ENCODE measurements at regions not wholly inside any gene's neighbourhood (a gene's known extent, or its start where the extent isn't known, plus 50 kb on each side); places are given as distances from the start of the nearest gene placed in this dataset.

DNA sequence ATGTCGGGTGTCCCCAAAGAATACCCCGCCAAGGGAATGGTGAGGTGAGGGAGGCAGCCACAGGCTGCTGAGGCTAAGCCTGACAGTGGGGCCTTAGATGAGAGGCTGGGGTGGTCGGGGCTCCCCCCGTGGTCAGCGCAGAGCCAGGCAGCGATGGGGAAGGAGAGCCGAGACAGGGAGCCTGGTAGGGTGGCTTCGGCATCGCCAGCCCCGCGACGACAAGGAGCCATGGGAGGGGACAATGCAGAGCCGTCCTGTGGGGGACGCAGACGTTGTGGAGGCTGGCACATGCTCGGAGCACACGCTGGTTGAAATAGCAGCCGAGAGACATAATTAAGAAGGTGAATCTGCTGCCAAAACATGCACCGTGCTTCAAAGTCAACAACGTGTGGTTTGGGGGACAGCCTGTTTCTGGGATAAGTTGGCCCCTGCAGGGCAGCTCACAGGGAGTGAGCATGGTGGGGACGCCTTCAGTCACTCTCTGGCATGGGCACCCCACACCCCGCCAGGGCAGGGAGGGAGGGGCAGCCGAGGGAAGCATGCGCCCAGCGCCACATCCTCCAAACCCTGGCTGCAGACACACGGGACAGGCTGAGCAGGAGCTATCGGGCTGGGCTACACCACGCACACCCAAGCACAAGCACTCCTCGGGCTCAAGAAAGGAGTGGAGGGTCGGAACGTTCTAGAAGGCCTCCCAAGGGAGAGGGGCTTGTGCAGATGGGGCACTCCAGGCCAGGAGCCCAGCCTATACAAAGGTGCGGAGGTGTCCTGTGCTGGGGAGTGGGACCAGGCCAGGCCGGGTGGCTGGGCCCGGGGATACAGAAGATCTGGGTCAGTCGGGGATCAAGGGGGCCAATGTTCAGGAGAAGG is 66.6 kb upstream of the C14orf180 start:
- TF ChIP-seq SUZ12 (IDR thresholded peaks at IDR 0.05) (no peak), ZNF384 (IDR thresholded peaks at IDR 0.05) (no peak), FOXK2 (IDR thresholded peaks at IDR 0.05) (no peak), HDGF (IDR thresholded peaks at IDR 0.05; ENCODE audit: borderline replicate concordance) (no peak), BHLHE40 (IDR thresholded peaks at IDR 0.05; ENCODE audit: borderline replicate concordance) (no peak), SP1 (IDR thresholded peaks at IDR 0.05) (no peak), ELF4 (IDR thresholded peaks at IDR 0.05) (no peak), TARDBP (IDR thresholded peaks at IDR 0.05) (no peak), FOXA1 (IDR thresholded peaks at IDR 0.05) (no peak), FOXM1 (IDR thresholded peaks at IDR 0.05; ENCODE audit: borderline replicate concordance) (no peak)

Data from HEK293T (cell line).